SK-N-SH treated with all-trans-retinoic acid at 6 μM for 48 hours (cell line): ENCODE measurements at regions not wholly inside any gene's neighbourhood (a gene's known extent, or its start where the extent isn't known, plus 50 kb on each side); places are given as distances from the start of the nearest gene placed in this dataset.

ENCODE experiments used
- ATAC-seq: fragments of 200-7000 bp; cut with Tn5 transposase; 3 replicates; pipeline ENCODE4 v1.9.1; 2020; ENCODE audit warnings: mild to moderate bottlenecking, moderate library complexity
- ARNTL ChIP-seq: fragments of 450-650 bp; formaldehyde crosslinking; IDR thresholded peaks from 2 replicates; pipeline ENCODE4 v1.5.0; 2020; ENCODE audit warnings: low read depth, mild to moderate bottlenecking, moderate library complexity, borderline replicate concordance
- CSDC2 ChIP-seq: fragments of 250-450 bp; sonication (Bioruptor Pico); IDR thresholded peaks from 2 replicates; pipeline ENCODE4 v1.5.0; 2020; ENCODE audit warnings: mild to moderate bottlenecking, moderate library complexity
- ESRRG ChIP-seq: fragments of 250-450 bp; sonication (Bioruptor Pico); IDR thresholded peaks from 2 replicates; pipeline ENCODE4 v1.6.1; 2021; ENCODE audit warnings: mild to moderate bottlenecking
- GLIS3 ChIP-seq: fragments of 250-450 bp; sonication (Bioruptor Pico); IDR thresholded peaks from 2 replicates; pipeline ENCODE4 v1.5.0; 2020; ENCODE audit warnings: mild to moderate bottlenecking, moderate library complexity
- ISL1 ChIP-seq: fragments of 250-450 bp; sonication (Bioruptor Pico); IDR thresholded peaks from 2 replicates; pipeline ENCODE4 v2.1.2; 2022; ENCODE audit warnings: mild to moderate bottlenecking, moderate library complexity
- OSR1 ChIP-seq: fragments of 250-450 bp; sonication (Bioruptor Pico); IDR thresholded peaks from 2 replicates; pipeline ENCODE4 v1.8.0; 2022; ENCODE audit warnings: moderate library complexity, mild to moderate bottlenecking, inconsistent platforms
- PPARA ChIP-seq: fragments of 250-450 bp; sonication (Bioruptor Pico); IDR thresholded peaks from 2 replicates; pipeline ENCODE4 v1.5.0; 2020; ENCODE audit warnings: mild to moderate bottlenecking, borderline replicate concordance
- RARB ChIP-seq: fragments of 250-450 bp; sonication (Bioruptor Pico); IDR thresholded peaks from 2 replicates; pipeline ENCODE4 v1.8.0; 2021; ENCODE audit warnings: mild to moderate bottlenecking, moderate library complexity
- SNAI2 ChIP-seq: fragments of 250-450 bp; sonication (Bioruptor Pico); IDR thresholded peaks from 2 replicates; pipeline ENCODE4 v1.5.0; 2020; ENCODE audit warnings: mild to moderate bottlenecking, moderate library complexity
- TCF4 ChIP-seq: fragments of 250-450 bp; sonication (Bioruptor Pico); IDR thresholded peaks from 2 replicates; pipeline ENCODE4 v1.8.0; 2021; ENCODE audit warnings: mild to moderate bottlenecking, moderate library complexity, borderline replicate concordance
- TOX ChIP-seq: fragments of 250-450 bp; sonication (Bioruptor Pico); IDR thresholded peaks from 2 replicates; pipeline ENCODE4 v1.8.0; 2021; ENCODE audit warnings: mild to moderate bottlenecking, moderate library complexity, borderline replicate concordance
- ZC3H10 ChIP-seq: fragments of 250-450 bp; sonication (Bioruptor Pico); IDR thresholded peaks from 2 replicates; pipeline ENCODE4 v1.5.1; 2021; ENCODE audit warnings: mild to moderate bottlenecking, moderate library complexity
- ZFP3 ChIP-seq: fragments of 250-450 bp; sonication (Bioruptor Pico); IDR thresholded peaks from 2 replicates; pipeline ENCODE4 v1.5.0; 2020; ENCODE audit warnings: mild to moderate bottlenecking, moderate library complexity
- ZFP30 ChIP-seq: fragments of 450-650 bp; formaldehyde crosslinking; IDR thresholded peaks from 2 replicates; pipeline ENCODE4 v1.5.0; 2022; ENCODE audit warnings: mild to moderate bottlenecking, moderate library complexity
- ZNF565 ChIP-seq: fragments of 450-650 bp; formaldehyde crosslinking; conservative IDR thresholded peaks from 2 replicates; pipeline ENCODE4 v1.5.0; 2020; ENCODE audit warnings: low read depth, mild to moderate bottlenecking, moderate library complexity
- ZNF70 ChIP-seq: fragments of 450-650 bp; formaldehyde crosslinking; IDR thresholded peaks from 2 replicates; pipeline ENCODE4 v1.5.0; 2020; ENCODE audit warnings: mild to moderate bottlenecking, moderate library complexity
- TF ChIP-seq, protein P1 (sequence below): fragments of 250-450 bp; sonication (Bioruptor Pico); IDR thresholded peaks from 2 replicates; pipeline ENCODE4 v1.8.0; 2020; ENCODE audit warnings: mild to moderate bottlenecking, moderate library complexity, borderline replicate concordance
- TF ChIP-seq, protein P2 (sequence below): fragments of 250-450 bp; sonication (Bioruptor Pico); IDR thresholded peaks from 2 replicates; pipeline ENCODE4 v1.8.0; 2021; ENCODE audit warnings: low read depth, mild to moderate bottlenecking, moderate library complexity, borderline replicate concordance
- TF ChIP-seq, protein P3 (sequence below): fragments of 250-450 bp; sonication (Bioruptor Pico); IDR thresholded peaks from 2 replicates; pipeline ENCODE4 v1.5.1; 2021; ENCODE audit warnings: mild to moderate bottlenecking, moderate library complexity

DNA sequence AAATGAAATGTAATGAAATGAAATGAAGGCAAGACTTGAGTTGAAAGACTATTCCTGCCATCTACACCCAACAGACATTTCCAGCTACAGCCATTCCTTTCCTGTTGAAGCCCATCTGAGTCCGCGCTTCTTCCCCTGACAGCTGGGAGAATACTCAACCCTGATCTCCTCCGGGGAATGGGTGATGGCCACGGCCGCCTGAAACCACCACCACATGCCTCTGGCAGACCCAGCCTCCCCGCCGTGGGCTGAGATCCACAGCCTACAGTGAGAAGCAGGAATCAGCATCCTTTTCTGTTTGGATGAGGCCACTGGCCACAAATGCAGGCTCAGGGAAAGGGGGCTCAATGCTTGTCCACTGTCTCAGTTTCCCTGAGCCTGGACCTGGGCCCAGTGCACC is 130.3 kb downstream of the NCOR2 start:
- no peak for ATAC-seq
- TF ChIP-seq CSDC2 (CRISPR knock-in tag) (no peak), ZNF565 (CRISPR knock-in tag) (no peak), ZFP30 (CRISPR knock-in tag) (no peak), TOX (CRISPR knock-in tag) (no peak), SNAI2 (CRISPR knock-in tag) (no peak)

DNA sequence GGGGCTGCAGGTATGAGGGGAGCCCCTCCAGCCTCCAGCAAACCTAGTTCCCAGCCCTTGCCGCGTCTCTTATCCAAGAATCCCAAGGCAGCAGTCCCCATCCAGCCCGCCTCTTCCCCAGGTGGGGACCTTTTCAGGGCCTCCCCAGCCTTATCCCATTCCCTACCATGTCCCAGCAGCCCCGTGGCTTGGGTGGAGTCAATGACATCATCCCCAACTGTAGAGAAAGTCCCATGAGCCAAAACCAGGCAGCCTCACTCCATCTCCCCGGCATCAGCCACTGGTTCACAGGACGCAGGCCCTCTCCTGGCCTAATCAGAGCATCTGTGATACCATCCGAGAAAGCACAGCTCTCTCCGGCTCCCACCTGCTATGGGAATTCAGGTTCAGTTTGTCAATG is 131.0 kb downstream of the NCOR2 start:
- no peak for ATAC-seq
- TF ChIP-seq, protein P1, sequence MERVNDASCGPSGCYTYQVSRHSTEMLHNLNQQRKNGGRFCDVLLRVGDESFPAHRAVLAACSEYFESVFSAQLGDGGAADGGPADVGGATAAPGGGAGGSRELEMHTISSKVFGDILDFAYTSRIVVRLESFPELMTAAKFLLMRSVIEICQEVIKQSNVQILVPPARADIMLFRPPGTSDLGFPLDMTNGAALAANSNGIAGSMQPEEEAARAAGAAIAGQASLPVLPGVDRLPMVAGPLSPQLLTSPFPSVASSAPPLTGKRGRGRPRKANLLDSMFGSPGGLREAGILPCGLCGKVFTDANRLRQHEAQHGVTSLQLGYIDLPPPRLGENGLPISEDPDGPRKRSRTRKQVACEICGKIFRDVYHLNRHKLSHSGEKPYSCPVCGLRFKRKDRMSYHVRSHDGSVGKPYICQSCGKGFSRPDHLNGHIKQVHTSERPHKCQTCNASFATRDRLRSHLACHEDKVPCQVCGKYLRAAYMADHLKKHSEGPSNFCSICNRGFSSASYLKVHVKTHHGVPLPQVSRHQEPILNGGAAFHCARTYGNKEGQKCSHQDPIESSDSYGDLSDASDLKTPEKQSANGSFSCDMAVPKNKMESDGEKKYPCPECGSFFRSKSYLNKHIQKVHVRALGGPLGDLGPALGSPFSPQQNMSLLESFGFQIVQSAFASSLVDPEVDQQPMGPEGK (CRISPR knock-in tag) = no peak
- TF ChIP-seq ZC3H10 (CRISPR knock-in tag) (no peak), OSR1 (CRISPR knock-in tag) (no peak), RARB (no peak), ZNF565 (CRISPR knock-in tag) (no peak), ISL1 (CRISPR knock-in tag) (no peak), TOX (CRISPR knock-in tag) (no peak), ARNTL (no peak), ZFP3 (CRISPR knock-in tag) (no peak), CSDC2 (CRISPR knock-in tag) (no peak), ZNF70 (CRISPR knock-in tag) (no peak), GLIS3 (CRISPR knock-in tag) (no peak), PPARA (CRISPR knock-in tag) (no peak)
- TF ChIP-seq, protein P2, sequence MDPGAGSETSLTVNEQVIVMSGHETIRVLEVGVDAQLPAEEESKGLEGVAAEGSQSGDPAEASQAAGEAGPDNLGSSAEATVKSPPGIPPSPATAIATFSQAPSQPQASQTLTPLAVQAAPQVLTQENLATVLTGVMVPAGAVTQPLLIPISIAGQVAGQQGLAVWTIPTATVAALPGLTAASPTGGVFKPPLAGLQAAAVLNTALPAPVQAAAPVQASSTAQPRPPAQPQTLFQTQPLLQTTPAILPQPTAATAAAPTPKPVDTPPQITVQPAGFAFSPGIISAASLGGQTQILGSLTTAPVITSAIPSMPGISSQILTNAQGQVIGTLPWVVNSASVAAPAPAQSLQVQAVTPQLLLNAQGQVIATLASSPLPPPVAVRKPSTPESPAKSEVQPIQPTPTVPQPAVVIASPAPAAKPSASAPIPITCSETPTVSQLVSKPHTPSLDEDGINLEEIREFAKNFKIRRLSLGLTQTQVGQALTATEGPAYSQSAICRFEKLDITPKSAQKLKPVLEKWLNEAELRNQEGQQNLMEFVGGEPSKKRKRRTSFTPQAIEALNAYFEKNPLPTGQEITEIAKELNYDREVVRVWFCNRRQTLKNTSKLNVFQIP (CRISPR knock-in tag) = no peak
- TF ChIP-seq, protein P3, sequence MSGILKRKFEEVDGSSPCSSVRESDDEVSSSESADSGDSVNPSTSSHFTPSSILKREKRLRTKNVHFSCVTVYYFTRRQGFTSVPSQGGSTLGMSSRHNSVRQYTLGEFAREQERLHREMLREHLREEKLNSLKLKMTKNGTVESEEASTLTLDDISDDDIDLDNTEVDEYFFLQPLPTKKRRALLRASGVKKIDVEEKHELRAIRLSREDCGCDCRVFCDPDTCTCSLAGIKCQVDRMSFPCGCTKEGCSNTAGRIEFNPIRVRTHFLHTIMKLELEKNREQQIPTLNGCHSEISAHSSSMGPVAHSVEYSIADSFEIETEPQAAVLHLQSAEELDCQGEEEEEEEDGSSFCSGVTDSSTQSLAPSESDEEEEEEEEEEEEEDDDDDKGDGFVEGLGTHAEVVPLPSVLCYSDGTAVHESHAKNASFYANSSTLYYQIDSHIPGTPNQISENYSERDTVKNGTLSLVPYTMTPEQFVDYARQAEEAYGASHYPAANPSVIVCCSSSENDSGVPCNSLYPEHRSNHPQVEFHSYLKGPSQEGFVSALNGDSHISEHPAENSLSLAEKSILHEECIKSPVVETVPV (CRISPR knock-in tag) = no peak

DNA sequence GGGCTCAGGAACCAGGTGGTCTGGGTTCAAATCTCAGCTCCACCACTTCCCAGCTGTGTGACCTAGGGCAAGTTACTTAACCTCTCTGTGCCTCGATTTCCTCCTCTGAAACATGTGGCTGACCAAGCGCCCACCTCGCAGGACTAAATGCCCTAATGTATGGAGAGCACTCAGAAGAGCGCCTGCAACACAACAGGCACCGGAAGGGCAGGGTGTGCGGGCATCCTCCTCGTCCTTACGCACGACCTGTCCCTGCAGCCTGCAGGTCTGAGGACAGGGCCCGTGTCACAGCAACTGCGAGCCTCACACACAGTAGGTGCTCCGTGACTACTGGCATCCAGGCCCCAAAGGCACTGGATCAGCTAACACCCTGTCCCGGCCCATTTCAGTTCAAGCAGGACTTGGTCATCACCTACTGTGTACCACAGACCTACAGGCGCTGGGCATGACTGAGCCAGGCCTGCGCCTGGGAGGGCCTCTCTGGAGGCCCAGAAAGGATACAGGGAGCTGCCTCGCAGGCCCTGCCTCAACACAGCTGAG is 131.5 kb downstream of the NCOR2 start:
- TF ChIP-seq CSDC2 (CRISPR knock-in tag) (no peak), RARB (no peak)
- ATAC-seq = no peak

DNA sequence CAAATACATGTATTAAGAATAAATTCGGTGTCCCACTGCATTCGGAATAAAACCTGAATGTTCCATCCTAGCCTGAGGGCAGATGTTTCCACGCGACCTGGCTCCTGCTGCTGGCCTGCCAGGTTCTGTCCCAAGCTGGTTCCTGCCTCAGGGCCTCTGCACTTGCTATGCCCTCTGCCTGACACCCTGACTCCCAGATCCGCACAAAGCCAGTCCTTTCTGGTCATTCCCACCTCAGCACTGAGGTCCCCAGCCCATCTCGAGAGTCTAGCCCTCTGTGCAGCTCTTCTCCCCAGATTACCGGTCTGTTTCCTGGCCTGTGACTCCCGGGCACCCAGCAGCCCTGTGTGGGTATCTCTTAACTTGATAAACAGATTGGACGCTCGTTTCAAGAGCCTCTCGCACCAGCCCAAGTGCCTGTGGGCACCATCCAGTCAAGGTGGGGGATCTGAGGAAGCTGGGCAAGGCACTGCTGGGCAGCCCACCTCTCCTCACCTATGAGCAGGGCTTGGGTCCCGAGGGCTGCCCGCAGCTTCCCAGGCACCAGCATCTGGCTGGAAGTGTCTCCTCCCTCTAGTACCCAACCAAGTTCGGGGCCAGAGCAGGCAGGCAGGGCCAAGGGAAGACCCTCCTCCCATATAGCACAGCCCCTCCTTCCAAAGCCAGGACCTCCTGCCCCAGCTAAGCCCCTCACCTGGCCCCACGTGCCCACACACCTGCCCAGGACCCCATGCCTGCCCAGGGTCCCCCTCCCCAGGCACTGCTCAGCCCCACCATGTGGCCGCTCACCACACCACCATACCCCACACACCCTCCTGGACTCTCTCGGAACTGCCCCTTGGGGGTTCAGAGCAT is 132.2 kb downstream of the NCOR2 start:
- TF ChIP-seq OSR1 (CRISPR knock-in tag) = no peak
- TF ChIP-seq, protein P2 (CRISPR knock-in tag) = no peak
- TF ChIP-seq, all 23 proteins: peak for 0
- ATAC-seq = no peak

DNA sequence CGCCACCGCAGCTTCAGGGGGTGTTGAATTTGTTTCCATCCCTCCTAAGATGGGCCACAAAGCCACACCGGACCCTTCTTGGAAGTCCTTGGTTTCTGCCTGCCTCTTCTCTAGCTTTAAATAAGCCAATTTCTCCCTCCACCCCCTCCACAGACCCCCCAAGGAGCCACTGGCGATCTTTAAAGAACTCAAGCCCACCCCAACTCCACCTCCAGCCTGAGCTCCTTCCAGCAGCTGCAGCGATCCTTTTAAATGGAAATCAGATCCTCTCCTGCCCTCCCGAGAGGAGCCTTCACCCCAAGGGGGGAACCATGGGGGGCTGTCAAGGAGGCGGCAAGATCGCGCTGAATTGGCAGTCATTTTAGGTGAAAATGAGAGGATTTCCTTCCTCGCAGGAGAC is 133.1 kb downstream of the NCOR2 start:
- no peak for ATAC-seq

More for the DNA sequence above, 133.1 kb downstream of the NCOR2 start:
- no peak for TF ChIP-seq TCF4 (CRISPR knock-in tag)
- TF ChIP-seq ESRRG (CRISPR knock-in tag) = no peak
- TF ChIP-seq, protein P3 (CRISPR knock-in tag) = no peak
- no peak for TF ChIP-seq TOX (CRISPR knock-in tag)
- no peak for TF ChIP-seq ZNF70 (CRISPR knock-in tag)
- no peak for TF ChIP-seq ZFP30 (CRISPR knock-in tag)
